ENCODE measurements at regions not wholly inside any gene's neighbourhood (a gene's known extent, or its start where the extent isn't known, plus 50 kb on each side); places are given as distances from the start of the nearest gene placed in this dataset.
A peak's percentile ranks its signal among the peaks of the same experiment; 100 is the strongest.

DNA sequence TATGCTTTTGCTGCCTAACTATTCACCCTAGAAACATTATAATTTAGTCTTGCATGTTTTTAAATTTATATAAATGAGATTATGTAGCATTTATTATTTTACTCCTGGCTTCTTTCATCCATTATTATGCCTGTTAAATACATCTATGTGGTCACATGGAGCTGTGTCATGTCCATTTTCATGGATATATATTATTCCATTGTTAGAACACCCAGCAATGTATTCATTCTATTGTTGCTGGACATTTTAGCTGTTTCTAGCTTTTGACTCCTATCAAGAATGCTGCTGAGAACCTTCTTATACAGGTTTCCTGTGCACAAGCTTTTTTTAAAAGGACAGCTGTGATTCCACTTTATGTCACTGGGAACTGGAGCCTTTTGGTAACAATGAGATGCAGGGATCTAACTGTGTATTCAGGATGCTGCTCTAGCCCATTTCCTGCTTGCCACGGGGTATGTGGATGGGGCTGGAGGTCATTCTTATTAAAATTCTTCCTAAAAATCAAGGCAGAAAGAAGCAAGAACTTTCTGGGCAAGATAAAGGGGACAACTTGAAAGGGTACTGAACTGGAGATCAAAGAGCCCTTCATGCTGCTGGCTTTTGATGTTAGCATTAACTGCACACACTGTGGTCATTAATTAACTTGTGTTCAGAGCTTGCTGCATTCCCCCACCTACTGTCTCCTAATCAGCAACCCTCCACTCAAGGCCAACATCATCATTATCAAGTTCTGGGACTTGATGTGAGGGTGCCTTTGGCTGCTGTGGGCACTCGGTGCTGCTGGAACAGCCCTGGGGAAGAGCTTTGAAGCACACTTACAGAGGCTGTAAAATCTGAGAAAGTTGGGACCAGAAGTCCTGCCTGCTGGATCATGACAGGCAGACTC lies 96.6 kb upstream of the AKIRIN2 start:
- no peak for DNase-seq

- DNase-seq: no peak
These were observed 93.2 kb upstream of the AKIRIN2 start for GRCh38 chr6:87794922-87795885.

DNA sequence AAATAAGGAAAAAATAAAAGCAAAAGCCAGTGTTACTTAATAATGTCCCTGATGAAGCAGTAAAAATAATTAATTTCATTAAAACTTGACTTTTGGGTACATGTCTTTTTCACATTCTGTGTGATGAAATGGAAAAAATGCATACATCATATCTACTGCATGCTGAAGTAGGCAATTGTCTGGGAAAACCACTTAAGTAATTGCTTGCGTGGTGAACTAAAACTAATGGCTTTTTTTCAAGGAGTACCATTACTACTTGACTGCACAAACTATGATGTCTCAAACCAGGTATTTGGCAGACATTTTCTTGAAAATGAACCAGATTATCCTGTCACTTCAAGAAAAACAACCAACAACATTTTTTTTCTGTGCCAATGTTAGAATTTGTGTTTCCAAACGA lies 91.3 kb upstream of the AKIRIN2 start:
- no peak for DNase-seq

DNA sequence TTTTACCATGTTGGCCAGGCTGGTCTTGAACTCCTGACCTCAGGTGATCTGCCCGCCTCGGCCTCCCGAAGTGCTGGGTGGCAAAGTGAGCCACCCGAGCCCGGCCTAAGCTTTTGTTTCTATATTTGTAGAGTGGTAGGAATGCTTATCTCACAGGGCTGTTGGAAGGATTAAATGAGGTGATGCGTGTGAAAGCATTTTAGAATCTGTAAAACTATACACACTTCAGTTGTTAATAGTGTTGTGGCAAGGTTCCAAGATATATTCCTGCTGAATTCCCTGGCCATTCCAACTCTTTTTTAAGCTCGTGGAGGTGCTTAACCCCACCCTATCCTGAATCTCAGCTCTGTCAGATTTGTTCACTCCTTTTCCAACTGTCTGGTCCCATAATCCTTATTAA lies 89.9 kb upstream of the AKIRIN2 start:
- no peak for DNase-seq

DNA sequence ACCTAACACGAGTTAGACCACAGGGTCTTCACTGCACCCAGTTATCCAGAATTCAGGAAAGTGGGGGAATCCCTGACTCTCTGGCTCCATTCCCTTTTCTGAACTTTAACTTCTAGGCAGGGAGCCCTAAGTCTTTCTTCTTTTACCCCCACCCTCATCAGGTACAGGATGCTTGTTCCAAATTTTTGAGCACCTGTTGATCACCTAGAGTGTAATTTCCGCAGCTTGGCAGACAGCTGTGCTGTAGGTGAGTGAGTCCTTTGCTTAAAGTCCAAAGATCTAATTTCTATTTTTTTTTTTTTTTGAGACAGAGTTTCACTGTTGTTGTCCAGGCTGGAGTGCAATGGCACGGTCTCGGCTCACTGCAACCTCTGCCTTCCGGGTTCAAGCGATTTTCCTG lies 89.5 kb upstream of the AKIRIN2 start:
- DNase-seq: no peak

GRCh38 chr6:87791029-87791428 lies 89.0 kb upstream of the AKIRIN2 start:
- DNase-seq: no peak

DNA sequence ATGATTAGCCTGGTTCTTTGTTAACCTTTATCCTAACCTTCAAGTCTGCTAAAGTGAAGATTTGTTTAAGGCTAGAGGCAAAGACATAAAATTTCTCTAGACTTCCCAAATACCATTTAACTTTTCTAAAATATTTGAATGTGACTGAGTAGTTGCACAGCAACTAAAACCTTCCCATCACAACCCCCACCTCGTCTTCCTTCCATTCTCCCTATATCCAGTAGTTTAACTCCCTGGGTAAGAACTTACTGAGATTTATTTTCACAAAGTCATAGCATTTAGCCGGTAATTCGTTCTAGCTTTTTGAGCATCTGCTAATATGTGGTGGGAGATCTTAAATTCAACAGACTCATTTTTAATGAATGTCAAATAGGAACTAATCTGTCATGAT lies 87.9 kb upstream of the AKIRIN2 start:
- DNase-seq: no peak

DNA sequence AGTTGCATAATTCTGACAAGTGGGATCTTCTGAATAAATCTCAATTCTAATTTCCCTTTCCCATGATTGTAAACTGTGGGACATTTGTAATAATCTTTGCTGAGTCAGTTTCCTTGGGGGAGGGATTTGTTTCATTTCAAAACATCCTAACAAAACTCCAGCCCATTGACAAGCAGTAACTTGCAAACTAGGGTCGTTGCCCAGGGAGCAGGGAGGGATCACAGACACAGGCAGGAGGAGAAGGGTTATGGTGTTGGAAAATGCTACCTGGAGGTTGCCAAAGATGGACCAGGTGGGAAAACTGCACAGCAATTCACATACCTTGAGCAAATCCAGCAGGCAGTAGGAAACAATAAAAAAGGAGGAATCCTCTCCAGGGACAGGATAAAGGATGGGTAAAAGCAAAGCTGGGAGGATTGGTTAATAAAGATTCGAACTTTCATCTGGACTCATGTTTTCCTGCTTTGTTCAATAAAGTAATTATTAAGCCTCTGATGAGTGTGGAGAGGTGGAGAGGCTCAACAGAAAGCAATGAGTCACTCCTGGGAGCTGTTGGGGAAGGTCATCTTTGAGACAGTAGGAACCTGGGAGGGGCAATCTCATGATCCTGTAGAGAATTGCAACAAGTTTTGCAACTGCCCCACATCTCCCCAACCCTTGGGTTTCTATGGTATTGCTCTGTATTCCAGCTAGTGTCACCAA lies 87.3 kb upstream of the AKIRIN2 start:
- no peak for DNase-seq

- no peak for DNase-seq
These were observed 86.1 kb upstream of the AKIRIN2 start for GRCh38 chr6:87788141-87788540.

DNA sequence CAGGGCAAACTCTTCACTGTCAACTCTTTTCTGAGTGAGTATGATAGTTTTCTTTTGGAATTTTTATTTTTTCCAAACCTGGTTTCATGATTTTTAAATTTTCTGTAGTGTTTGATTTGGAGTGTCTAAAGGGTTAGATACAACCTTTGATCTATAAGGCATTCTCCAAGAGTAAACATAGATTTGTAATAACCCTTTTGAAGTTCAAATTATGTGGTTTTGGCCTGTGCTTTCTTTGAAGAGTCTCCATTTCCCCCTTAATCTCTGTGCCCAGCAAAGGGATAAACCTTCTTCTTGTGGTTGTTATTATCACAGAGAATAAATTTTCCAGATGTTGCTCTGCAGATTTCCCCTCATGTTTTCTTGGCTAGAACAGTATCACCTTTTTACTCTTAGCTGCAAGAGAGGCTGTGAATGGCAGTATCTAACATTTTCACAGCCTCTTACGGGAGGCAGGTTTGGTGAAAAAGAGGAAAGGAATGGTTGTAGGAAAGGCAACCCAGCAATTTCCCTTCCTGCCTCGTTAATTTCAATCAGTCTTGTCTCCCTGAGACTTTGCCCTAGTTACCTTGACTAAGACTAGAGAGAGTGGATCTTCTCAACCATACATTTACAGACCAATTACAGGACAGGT lies 83.3 kb upstream of the AKIRIN2 start:
- DNase-seq: no peak

GRCh38 chr6:87784690-87785089 lies 82.7 kb upstream of the AKIRIN2 start:
- DNase-seq: no peak

DNA sequence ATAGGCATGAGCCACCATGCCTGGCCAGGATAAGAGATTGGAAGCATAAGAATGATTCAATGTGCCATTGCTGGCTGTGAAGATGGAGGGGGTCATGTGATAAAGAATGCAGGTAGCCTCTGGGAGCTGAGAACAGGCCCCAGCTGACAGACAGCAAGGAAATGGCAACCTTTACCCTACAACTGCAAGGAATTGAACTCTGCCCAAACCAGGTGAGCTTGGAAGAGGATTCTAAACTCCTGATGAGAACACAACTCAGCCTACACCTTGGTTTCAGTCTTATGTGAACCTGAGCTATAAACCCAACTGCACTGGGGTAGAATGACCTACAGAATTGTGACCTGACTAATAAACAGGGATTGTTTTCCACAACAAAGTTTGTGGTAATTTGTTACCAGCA lies 82.0 kb upstream of the AKIRIN2 start:
- DNase-seq: no peak

DNA sequence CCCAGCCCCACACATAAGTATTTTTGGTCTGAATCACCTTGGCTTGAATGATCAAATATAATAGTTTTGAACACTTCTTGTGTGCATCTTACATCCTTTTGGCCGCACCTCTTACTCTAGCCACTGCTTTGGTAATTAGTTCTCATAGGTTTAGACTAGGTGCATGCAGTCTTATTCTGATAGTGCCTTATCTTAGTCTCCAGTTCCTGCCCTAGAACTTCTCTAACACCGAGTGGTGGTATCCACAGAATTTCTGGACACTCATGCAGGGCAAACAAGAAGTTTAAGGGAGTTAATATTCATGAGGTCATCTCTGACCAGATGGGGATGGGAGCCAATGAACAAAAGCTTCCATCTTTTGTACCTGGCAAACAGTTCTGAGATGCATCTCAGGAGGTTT lies 77.5 kb upstream of the AKIRIN2 start:
- DNase-seq: no peak

DNA sequence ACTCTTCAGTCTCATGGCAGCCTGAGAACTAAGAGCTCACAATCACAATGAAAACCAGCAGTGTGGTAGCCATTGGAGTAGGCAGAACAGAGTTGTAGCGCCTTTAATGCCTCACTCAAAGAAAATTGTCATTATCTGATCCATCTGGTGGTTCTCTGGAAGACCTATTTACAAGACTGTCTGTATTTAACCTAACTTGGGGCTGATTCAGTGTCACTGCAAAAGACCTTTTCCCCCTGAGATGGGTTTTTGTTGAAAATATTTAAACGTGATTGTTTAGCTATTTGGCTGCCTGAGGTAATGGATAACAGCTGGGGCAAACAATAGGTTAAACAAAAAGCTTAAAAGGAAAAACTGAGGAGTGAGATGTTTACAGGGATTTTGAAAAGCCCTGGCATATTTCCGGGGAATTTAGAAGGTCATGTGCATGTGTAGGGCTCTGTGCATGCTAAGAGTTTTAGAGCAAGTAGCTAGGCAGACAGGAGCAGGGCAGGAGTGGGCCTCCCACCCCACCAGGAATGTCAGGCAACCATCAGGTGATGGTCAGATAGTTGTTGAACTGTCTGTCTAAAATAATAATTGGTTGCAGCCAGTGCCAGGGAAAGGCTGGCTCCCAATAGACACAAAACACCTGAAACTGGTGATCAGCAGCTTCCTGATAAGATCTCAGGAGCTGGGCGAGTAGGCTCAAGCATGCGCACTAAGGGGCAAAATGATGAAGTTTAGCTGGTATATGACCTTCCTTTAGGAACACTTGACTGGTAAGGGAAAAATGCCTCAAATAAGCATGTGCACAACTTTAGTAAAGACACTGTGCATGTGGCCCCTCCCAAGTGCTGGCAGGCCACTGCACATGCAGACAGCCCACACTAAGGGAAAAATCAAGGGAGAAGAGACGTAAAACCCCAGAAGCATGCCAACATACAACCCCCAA lies 70.8 kb upstream of the AKIRIN2 start:
- DNase-seq: no peak

DNA sequence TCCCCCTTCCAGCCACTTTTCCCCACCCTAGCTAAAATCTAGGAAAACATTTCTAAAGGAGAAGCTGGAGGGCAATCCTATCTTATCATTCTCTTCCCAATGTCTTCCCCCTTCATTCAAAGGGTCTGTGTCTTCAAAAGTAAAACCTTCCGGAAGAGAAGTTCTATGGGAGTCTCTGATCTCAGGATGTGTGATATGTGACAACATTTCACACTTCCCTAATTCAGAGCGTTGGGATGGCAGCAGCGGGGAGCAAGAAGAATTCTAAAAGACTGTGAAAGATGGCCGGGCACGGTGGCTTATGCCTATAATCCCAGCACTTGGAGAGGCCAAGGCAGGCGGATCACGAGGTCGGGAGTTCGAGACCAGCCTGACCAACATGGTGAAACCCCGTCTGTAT lies 65.4 kb upstream of the AKIRIN2 start:
- no peak for DNase-seq

DNA sequence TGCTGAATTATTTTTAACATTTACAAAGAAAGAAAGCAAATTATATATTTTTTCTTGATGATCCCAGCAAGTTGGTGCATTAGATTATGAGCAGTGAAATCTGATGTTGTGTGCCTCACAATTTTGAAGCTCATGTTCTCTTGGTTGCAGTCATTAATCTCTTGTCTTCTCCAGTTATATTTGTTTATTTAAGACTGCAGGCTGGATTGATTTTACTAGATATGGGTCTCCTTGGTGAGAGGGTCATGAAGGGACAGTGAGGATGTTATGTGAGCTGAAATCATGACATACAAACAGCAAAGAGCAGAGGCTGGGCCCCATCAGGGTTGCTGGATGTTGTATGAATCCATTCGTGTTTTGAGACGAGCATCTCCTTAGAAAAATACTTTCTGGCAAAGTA lies 64.2 kb upstream of the AKIRIN2 start:
- DNase-seq: no peak

DNA sequence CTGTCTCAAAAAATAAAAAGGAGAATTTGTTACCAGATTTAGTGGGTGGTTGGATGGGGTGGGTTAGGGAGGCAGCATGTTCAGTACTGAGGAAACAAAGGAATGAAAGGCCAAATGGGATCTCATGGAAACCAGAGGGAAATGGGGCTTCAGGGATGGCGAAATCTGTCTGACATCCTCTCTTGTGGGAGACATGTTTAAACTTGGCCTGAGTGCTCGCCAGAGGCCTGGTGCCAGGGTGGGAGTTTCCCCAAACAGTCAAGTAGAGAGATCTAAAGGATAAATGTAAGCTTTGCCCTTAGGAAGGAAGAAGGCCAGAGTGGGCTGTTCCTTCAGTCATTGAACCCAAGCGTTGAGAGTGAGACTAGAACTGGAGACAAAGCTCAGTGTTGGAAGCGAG lies 61.9 kb upstream of the AKIRIN2 start:
- no peak for DNase-seq

DNA sequence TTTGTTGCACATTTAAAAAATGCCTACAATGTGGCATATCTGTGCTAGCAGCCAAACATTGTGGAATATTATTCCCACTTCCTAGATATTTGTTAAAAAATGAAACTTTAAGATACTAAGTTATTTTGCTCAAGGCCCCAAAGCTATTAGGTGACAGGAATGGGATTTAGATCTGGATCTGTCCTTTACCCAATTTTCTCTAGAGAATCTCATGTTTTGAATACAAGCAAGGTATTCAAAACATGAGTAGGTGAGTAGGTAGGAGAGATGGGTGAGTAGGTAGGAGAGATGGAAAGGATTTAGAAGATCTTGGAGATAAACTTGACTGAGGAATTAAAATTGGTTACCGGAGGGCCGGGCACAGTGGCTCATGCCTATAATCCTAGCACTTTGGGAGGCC lies 61.2 kb upstream of the AKIRIN2 start:
- no peak for DNase-seq

GRCh38 chr6:87762116-87762515 lies 60.1 kb upstream of the AKIRIN2 start:
- DNase-seq: no peak

GRCh38 chr6:87757792-87758191 lies 55.8 kb upstream of the AKIRIN2 start:
- DNase-seq: no peak

DNA sequence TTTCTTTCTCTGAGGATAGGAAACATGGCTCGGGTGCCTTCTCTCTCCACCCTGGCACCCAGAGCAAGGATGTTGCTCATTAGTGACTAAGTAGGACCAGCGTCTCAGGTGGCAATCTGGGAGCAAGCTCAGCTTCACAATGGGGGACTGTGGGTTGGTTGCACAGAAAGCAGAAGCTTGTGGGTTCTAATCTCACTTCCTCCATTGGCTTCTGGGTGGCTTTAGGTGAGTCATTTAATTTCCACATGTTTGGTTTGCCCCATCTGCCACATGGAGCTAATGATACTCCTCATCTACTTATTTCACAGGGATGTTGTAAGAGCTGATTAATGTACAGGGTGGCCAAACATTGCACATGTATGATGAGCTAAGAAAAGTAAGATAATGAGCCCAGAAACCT lies 54.8 kb upstream of the AKIRIN2 start:
- DNase-seq: peak; percentile 58 to 63

All from activated T-cell treated with anti-CD3 and anti-CD28 coated beads, Interleukin-2, amount 50 U/mL, for 48 hours (primary cell).